ENCODE measurements at regions not wholly inside any gene's neighbourhood (a gene's known extent, or its start where the extent isn't known, plus 50 kb on each side); places are given as distances from the start of the nearest gene placed in this dataset.

GRCh38 chr15:97815835-97816234 lies 144.7 kb upstream of the ARRDC4 start:
- no peak for DNase-seq (ENCODE audit: low read depth)

- DNase-seq (ENCODE audit: low read depth), result no peak
Observed at GRCh38 chr15:97817276-97817890, 143.1 kb upstream of the ARRDC4 start.

- DNase-seq (ENCODE audit: low read depth), result no peak
Observed at GRCh38 chr15:97836003-97836402, 124.5 kb upstream of the ARRDC4 start.

- no peak for DNase-seq (ENCODE audit: low read depth)
Observed at GRCh38 chr15:97837896-97838295, 122.6 kb upstream of the ARRDC4 start.

- DNase-seq (ENCODE audit: low read depth), result no peak
Observed at GRCh38 chr15:97838606-97839210, 121.8 kb upstream of the ARRDC4 start.

- DNase-seq (ENCODE audit: low read depth), result no peak
Observed at GRCh38 chr15:97840501-97840900, 120.0 kb upstream of the ARRDC4 start.

- DNase-seq (ENCODE audit: low read depth), result no peak
Observed at GRCh38 chr15:97841558-97841957, 118.9 kb upstream of the ARRDC4 start.

- no peak for DNase-seq (ENCODE audit: low read depth)
Observed at GRCh38 chr15:97849183-97849582, 111.3 kb upstream of the ARRDC4 start.

- no peak for DNase-seq (ENCODE audit: low read depth)
Observed at GRCh38 chr15:97858296-97858695, 102.2 kb upstream of the ARRDC4 start.

GRCh38 chr15:97861529-97862260 lies 98.8 kb upstream of the ARRDC4 start:
- no peak for DNase-seq (ENCODE audit: low read depth)

- DNase-seq (ENCODE audit: low read depth), result no peak
Observed at GRCh38 chr15:97866959-97867358, 93.5 kb upstream of the ARRDC4 start.

GRCh38 chr15:97867870-97868269 lies 92.6 kb upstream of the ARRDC4 start:
- DNase-seq (ENCODE audit: low read depth), result no peak

- no peak for DNase-seq (ENCODE audit: low read depth)
Observed at GRCh38 chr15:97868981-97869380, 91.5 kb upstream of the ARRDC4 start.

GRCh38 chr15:97870771-97871170 lies 89.7 kb upstream of the ARRDC4 start:
- no peak for DNase-seq (ENCODE audit: low read depth)

GRCh38 chr15:97874139-97874538 lies 86.4 kb upstream of the ARRDC4 start:
- DNase-seq (ENCODE audit: low read depth), result no peak

- DNase-seq (ENCODE audit: low read depth), result no peak
Observed at GRCh38 chr15:97875025-97875512, 85.4 kb upstream of the ARRDC4 start.

- no peak for DNase-seq (ENCODE audit: low read depth)
Observed at GRCh38 chr15:97875513-97876280, 84.8 kb upstream of the ARRDC4 start.

- no peak for DNase-seq (ENCODE audit: low read depth)
Observed at GRCh38 chr15:97876281-97876675, 84.2 kb upstream of the ARRDC4 start.

- DNase-seq (ENCODE audit: low read depth), result no peak
Observed at GRCh38 chr15:97881346-97881965, 79.0 kb upstream of the ARRDC4 start.

- DNase-seq (ENCODE audit: low read depth), result no peak
Observed at GRCh38 chr15:97884513-97885131, 75.9 kb upstream of the ARRDC4 start.

- no peak for DNase-seq (ENCODE audit: low read depth)
Observed at GRCh38 chr15:97890307-97890706, 70.2 kb upstream of the ARRDC4 start.

All from activated T-cell treated with anti-CD3 and anti-CD28 coated beads for 48 hours (primary cell).